K562 (cell line): ENCODE measurements at regions not wholly inside any gene's neighbourhood (a gene's known extent, or its start where the extent isn't known, plus 50 kb on each side); places are given as distances from the start of the nearest gene placed in this dataset.

Experiments
- ATAC-seq: fragments of 200-7000 bp; cut with Tn5 transposase; 3 replicates; pipeline ENCODE4 v1.9.1; 2020; ENCODE audit warnings: moderate library complexity
- BruUV-seq: library from RNA; stranded (reverse); fragments of 400-500 nt; replicated peaks from 2 replicates; lab custom pipeline; 2021; lab: Mats Ljungman, UMichigan
- CTCF ChIA-PET: fragments of 300-600 bp; formaldehyde crosslinking; extraction: SDS; loops from one replicate; lab custom pipeline; 2021; ENCODE audit warnings: low intra/inter-chr PET ratio; lab: Yijun Ruan, JAX
- POLR2A ChIA-PET: fragments of 300-600, 350-650 bp; sonication (Branson Sonifier 250); formaldehyde crosslinking; extraction: SDS; loops from one replicate; lab custom pipeline; 2021; ENCODE audit warnings: antibody characterized with exemption, inconsistent platforms; lab: Yijun Ruan, JAX
- DNase-seq, 4 experiments: peaks; one replicate each; pipeline versions ENCODE4 v3.0.0 to v3.0.0-alpha.2; 2011 to 2018; ENCODE audit warnings: low spot score in 3 of 4, mixed read lengths in 3 of 4; ENCODE audit errors: extremely low read depth in 1 of 4
- FAIRE-seq: peaks from 2 replicates; lab custom pipeline; 2011; peaks lifted over from hg19 to GRCh38; lab: Jason Lieb, UNC
- H2AFZ ChIP-seq: 2 replicates; pipeline ENCODE4 v1.6.0; 2011; ENCODE audit warnings: low read depth, low read length, control low read depth, inconsistent platforms
- H3K27ac ChIP-seq: fragments of 200-600 bp; 3 replicates; pipeline ENCODE4 v1.8.0; 2011; ENCODE audit warnings: low read depth, mild to moderate bottlenecking, control low read depth, inconsistent platforms, low read length, moderate library complexity, mixed read lengths; ENCODE audit errors: extremely low read depth
- H3K27me3 ChIP-seq, 2 experiments: fragments of 300-600 bp in 1 of 2; 2 replicates in 1 of 2; 3 replicates in 1 of 2; pipeline versions ENCODE4 v1.6.0 to v1.8.0; 2011; ENCODE audit warnings: inconsistent platforms in 2 of 2, low read length in 2 of 2, mild to moderate bottlenecking in 1 of 2, mixed read lengths in 1 of 2, moderate library complexity in 1 of 2; ENCODE audit not compliant: control insufficient read depth in 2 of 2, insufficient read depth in 2 of 2
- H3K36me3 ChIP-seq: fragments of 300-600 bp; 3 replicates; pipeline ENCODE4 v1.8.0; 2011; ENCODE audit warnings: mild to moderate bottlenecking, low read length, inconsistent platforms; ENCODE audit not compliant: control insufficient read depth, insufficient read depth
- H3K4me1 ChIP-seq, 2 experiments: fragments of 200-600 bp in 1 of 2; replicated peaks in 1 of 2; 2 replicates in 1 of 2; 3 replicates in 1 of 2; pipeline versions ENCODE4 v1.5.1 to v1.8.0; 2011; ENCODE audit warnings: inconsistent platforms in 2 of 2, low read length in 2 of 2, mild to moderate bottlenecking in 1 of 2, mixed read lengths in 1 of 2, moderate library complexity in 1 of 2; ENCODE audit not compliant: control insufficient read depth in 2 of 2, insufficient read depth in 2 of 2
- H3K4me2 ChIP-seq: 2 replicates; pipeline ENCODE4 v1.6.1; 2011; ENCODE audit warnings: low read length, control low read depth, inconsistent platforms, mixed read lengths; ENCODE audit not compliant: insufficient read depth
- H3K4me3 ChIP-seq: fragments of 200-600 bp; sonication (generic), shearing (Covaris generic); 2 replicates; pipeline ENCODE4 v1.5.1; 2016; ENCODE audit warnings: control low read depth, inconsistent platforms
- H3K79me2 ChIP-seq: fragments of 200-600 bp; 3 replicates; pipeline ENCODE4 v1.8.0; 2011; ENCODE audit warnings: low read length, inconsistent platforms; ENCODE audit not compliant: control insufficient read depth, insufficient read depth
- H3K9ac ChIP-seq, 2 experiments: 2 replicates each; pipeline versions ENCODE4 v1.6.0 to v1.6.1; 2011; ENCODE audit warnings: low read depth in 2 of 2, low read length in 2 of 2, control low read depth in 1 of 2, inconsistent platforms in 1 of 2, mild to moderate bottlenecking in 1 of 2, mixed read lengths in 1 of 2; ENCODE audit not compliant: insufficient read depth in 1 of 2
- H3K9me1 ChIP-seq: one replicate; pipeline ENCODE4 v1.6.0; 2011; ENCODE audit warnings: inconsistent platforms, mild to moderate bottlenecking, low read length, moderate library complexity; ENCODE audit not compliant: control insufficient read depth, insufficient read depth
- H3K9me3 ChIP-seq: replicated peaks from 2 replicates; pipeline ENCODE4 v1.5.1; 2011; ENCODE audit warnings: low read depth, low read length, inconsistent platforms; ENCODE audit not compliant: control insufficient read depth, insufficient read depth
- H4K20me1 ChIP-seq: replicated peaks from 2 replicates; pipeline ENCODE4 v1.6.1; 2011; ENCODE audit warnings: low read length, inconsistent platforms, mixed read lengths; ENCODE audit not compliant: control insufficient read depth, insufficient read depth
- BCOR ChIP-seq: fragments of 450-650 bp; IDR thresholded peaks from 2 replicates; pipeline ENCODE4 v1.6.1; 2016
- CBX1 ChIP-seq: sonication (generic); IDR thresholded peaks from 2 replicates; pipeline ENCODE4 v1.6.1; 2016; ENCODE audit warnings: antibody characterized with exemption, low read depth, mild to moderate bottlenecking
- CXXC5 ChIP-seq: fragments of 250-450 bp; sonication (Bioruptor Pico); IDR thresholded peaks from 2 replicates; pipeline ENCODE4 v1.8.0; 2022; ENCODE audit warnings: inconsistent platforms, mild to moderate bottlenecking, moderate library complexity
- DIDO1 ChIP-seq: fragments of 450-650 bp; IDR thresholded peaks from 2 replicates; pipeline ENCODE4 v1.6.1; 2016; ENCODE audit warnings: low read depth, missing biosample characterization, missing genetic modification characterization
- EGR1 ChIP-seq: fragments of 450-650 bp; conservative IDR thresholded peaks from 2 replicates; pipeline ENCODE4 v1.6.1; 2017; ENCODE audit warnings: mild to moderate bottlenecking
- GATAD2A ChIP-seq: fragments of 450-650 bp; IDR thresholded peaks from 2 replicates; pipeline ENCODE4 v1.6.1; 2017
- HES1 ChIP-seq: fragments of 450-650 bp; IDR thresholded peaks from 2 replicates; pipeline ENCODE4 v1.6.1; 2016; ENCODE audit warnings: low read depth, mild to moderate bottlenecking, moderate library complexity
- HEY1 ChIP-seq: fragments of 250-450 bp; sonication (Bioruptor Pico); IDR thresholded peaks from 2 replicates; pipeline ENCODE4 v1.5.0; 2020; ENCODE audit warnings: mild to moderate bottlenecking, moderate library complexity, borderline replicate concordance
- KLF6 ChIP-seq: fragments of 250-450 bp; sonication (Bioruptor Pico); IDR thresholded peaks from 2 replicates; pipeline ENCODE4 v1.4.0; 2020; ENCODE audit warnings: mild to moderate bottlenecking, moderate library complexity, borderline replicate concordance
- MTA1 ChIP-seq: fragments of 450-650 bp; IDR thresholded peaks from 2 replicates; pipeline ENCODE4 v1.6.1; 2017; ENCODE audit warnings: borderline replicate concordance
- POLR2A ChIP-seq: fragments of 450-650 bp; conservative IDR thresholded peaks from 2 replicates; pipeline ENCODE4 v1.6.1; 2016
- POLR3A ChIP-seq: IDR thresholded peaks from 2 replicates; pipeline ENCODE4 v1.6.1; 2011; ENCODE audit warnings: borderline replicate concordance, mild to moderate bottlenecking, moderate library complexity; ENCODE audit not compliant: insufficient read length, insufficient read depth; ENCODE audit errors: extremely low read depth
- POLR3G ChIP-seq: IDR thresholded peaks from 2 replicates; pipeline ENCODE4 v1.6.1; 2011; ENCODE audit not compliant: insufficient read length, insufficient replicate concordance; ENCODE audit errors: extremely low read depth
- SNAPC5 ChIP-seq: fragments of 250-450 bp; sonication (Bioruptor Pico); IDR thresholded peaks from 2 replicates; pipeline ENCODE4 v1.8.0; 2021; ENCODE audit warnings: moderate library complexity, mild to moderate bottlenecking, inconsistent platforms
- SREBF1 ChIP-seq: fragments of 150-350 bp; IDR thresholded peaks from 2 replicates; pipeline ENCODE4 v1.6.1; 2014; ENCODE audit warnings: antibody characterized with exemption, low read depth, low read length, borderline replicate concordance
- STAG1 ChIP-seq: sonication (generic); formaldehyde crosslinking; IDR thresholded peaks from 2 replicates; pipeline ENCODE4 v1.5.0; 2020; ENCODE audit warnings: missing genetic modification reagents, borderline replicate concordance
- STAT5B ChIP-seq: fragments of 250-450 bp; sonication (Bioruptor Pico); IDR thresholded peaks from 2 replicates; pipeline ENCODE4 v1.8.0; 2021; ENCODE audit warnings: mild to moderate bottlenecking, inconsistent platforms
- ZNF444 ChIP-seq: fragments of 250-450 bp; sonication (Bioruptor Pico); IDR thresholded peaks from 2 replicates; pipeline ENCODE4 v1.4.0; 2020; ENCODE audit warnings: mild to moderate bottlenecking, moderate library complexity
- ZNF57 ChIP-seq: fragments of 450-650 bp; formaldehyde crosslinking; IDR thresholded peaks from 2 replicates; pipeline ENCODE4 v1.4.0; 2020; ENCODE audit warnings: mild to moderate bottlenecking, moderate library complexity
- WGBS: fragments of 100-300 bp; shearing (Covaris generic); methylation state at CpG from one replicate; pipeline ENCODE4 v1.1.6; 2016; ENCODE audit warnings: low coverage, mixed read lengths; ENCODE audit not compliant: insufficient coverage; ENCODE audit errors: missing lambda C conversion rate; 5-methylcytosine and 5-hydroxymethylcytosine counted together
- in situ Hi-C: fragments of 300-500 bp; cut with MboI; formaldehyde crosslinking; loops from 4 replicates; pipeline ENCODE4 v1.15.0; 2018; ENCODE audit warnings: inconsistent platforms, mixed read lengths
- intact Hi-C: fragments of 100-400 bp; cut with micrococcal nuclease; formaldehyde crosslinking; loops from 2 replicates; pipeline ENCODE4 v1.14.2; 2022

GRCh38 chr10:36366843-36367242, 724.7 kb upstream of the FZD8 start:
- no peaks in the 10 kb centered on the region for H3K79me2 ChIP-seq
- intact Hi-C loops = no loop called here
- H3K27ac ChIP-seq = no peak overlapping the region
- no peak overlapping the region for H3K9ac ChIP-seq
- in situ Hi-C loops = no loop called here
- no peaks in the 10 kb centered on the region for H4K20me1 ChIP-seq
- no peaks in the 10 kb centered on the region for H3K9me1 ChIP-seq
- POLR2A ChIA-PET = no interaction called here
- no peak overlapping the region for H3K4me2 ChIP-seq
- ATAC-seq (no peak), DNase-seq (no peak), FAIRE-seq (no peak)
- H3K4me1 ChIP-seq = no peaks in the 10 kb centered on the region
- no TSS peak for BruUV-seq
- no peak overlapping the region for H3K4me3 ChIP-seq
- CTCF ChIA-PET = no interaction called here
- TF ChIP-seq POLR3A = no peak
- TF ChIP-seq SREBF1 = no peak
- no peak for TF ChIP-seq DIDO1
- no peak for TF ChIP-seq HES1
- no peak for TF ChIP-seq CBX1
- no peak for TF ChIP-seq CXXC5
- TF ChIP-seq ZNF444 (CRISPR knock-in tag) = no peak
- TF ChIP-seq EGR1 = no peak
- H2AFZ ChIP-seq = no peak overlapping the region
- H3K27me3 ChIP-seq = no peaks in the 10 kb centered on the region
- H3K9me3 ChIP-seq = no peaks in the 10 kb centered on the region
- no peaks in the 10 kb centered on the region for H3K36me3 ChIP-seq

- Histone ChIP-seq H3K27ac (no peak overlapping the region), H4K20me1 (no peaks in the 10 kb centered on the region), H3K4me1 (no peaks in the 10 kb centered on the region), H3K27me3 (no peaks in the 10 kb centered on the region), H3K9me1 (no peaks in the 10 kb centered on the region), H3K9me3 (no peaks in the 10 kb centered on the region), H3K4me2 (no peak overlapping the region), H3K9ac (no peak overlapping the region), H2AFZ (no peak overlapping the region), H3K79me2 (no peaks in the 10 kb centered on the region), H3K4me3 (no peak overlapping the region), H3K36me3 (no peaks in the 10 kb centered on the region)
- FAIRE-seq = no peak
- no peak for DNase-seq
- WGBS = 6% methylated on average over 2 of the region's 2 CpGs
- TF ChIP-seq HEY1 (CRISPR knock-in tag) (no peak), KLF6 (no peak), POLR2A (no peak), ZNF57 (CRISPR knock-in tag) (no peak), GATAD2A (no peak), MTA1 (no peak), STAG1 (CRISPR knock-in tag) (no peak), POLR3G (no peak), STAT5B (no peak), BCOR (no peak), SNAPC5 (CRISPR knock-in tag) (no peak)
- no peak for ATAC-seq
- intact Hi-C loops (no loop called here), in situ Hi-C loops (no loop called here)
- BruUV-seq = no TSS peak
- POLR2A ChIA-PET = no interaction called here
- CTCF ChIA-PET = no interaction called here
These were observed 724.0 kb upstream of the FZD8 start for GRCh38 chr10:36366065-36366464.
